ENCODE measurements at regions not wholly inside any gene's neighbourhood (a gene's known extent, or its start where the extent isn't known, plus 50 kb on each side); places are given as distances from the start of the nearest gene placed in this dataset.
"Not testable (repeated sequence)": the region's sequence is repeated elsewhere in the genome, so short reads cannot be mapped to it uniquely, and the experiment has no call there.

DNA sequence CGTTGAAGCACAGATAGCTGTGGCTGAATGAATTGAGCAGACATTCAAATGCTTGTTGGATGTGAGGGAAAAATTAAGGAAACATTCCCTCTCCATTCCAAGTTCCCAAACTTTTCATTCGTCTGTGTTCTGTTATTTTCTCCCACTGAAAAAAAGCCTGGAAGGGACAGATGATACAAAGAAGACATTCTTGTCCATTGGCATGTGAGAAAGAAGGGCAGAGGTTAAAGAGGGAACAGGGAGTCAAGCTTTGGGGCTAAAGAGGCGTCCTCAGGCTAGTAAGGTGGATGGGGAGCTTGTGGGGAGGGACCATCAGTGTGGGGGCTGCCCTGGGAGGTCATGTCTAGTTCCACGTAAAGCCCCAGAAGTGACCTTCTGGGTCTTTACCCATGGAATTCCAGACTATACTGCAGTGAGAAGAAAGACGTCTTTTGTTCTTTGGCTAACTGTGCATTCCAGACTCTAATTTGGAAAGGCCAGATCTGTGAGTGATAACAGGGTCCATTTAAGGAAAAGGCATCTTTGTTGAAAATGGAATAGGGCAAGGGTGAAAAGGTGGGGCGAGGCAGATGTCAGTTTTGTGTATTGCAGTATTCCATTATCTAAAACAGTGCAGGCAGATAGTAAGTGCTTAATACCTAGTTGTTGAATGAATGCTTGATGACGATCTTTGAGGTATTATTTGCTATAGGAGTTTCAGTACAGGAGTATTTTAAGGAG is 117.5 kb downstream of the SOX4 start:
- DNase-seq: no peak

DNA sequence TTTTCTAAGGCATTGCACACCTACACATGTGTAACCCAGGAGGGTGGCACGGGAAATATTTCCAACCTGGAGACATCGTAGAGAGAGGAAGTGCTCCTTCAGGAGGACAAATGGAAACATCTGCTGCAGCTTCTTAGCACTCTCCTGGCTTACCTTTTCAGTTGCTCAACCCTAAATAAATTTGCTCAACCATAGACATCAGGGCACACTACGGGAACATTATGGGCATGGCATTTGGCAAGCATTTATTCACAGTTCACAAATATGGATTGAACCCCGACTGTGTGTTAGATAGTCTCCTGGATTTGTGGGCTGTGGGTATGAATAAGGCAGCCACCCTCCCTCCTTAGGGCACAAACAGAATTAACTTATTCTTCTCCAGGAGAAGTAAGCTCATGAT is 118.7 kb downstream of the SOX4 start:
- DNase-seq: no peak

DNA sequence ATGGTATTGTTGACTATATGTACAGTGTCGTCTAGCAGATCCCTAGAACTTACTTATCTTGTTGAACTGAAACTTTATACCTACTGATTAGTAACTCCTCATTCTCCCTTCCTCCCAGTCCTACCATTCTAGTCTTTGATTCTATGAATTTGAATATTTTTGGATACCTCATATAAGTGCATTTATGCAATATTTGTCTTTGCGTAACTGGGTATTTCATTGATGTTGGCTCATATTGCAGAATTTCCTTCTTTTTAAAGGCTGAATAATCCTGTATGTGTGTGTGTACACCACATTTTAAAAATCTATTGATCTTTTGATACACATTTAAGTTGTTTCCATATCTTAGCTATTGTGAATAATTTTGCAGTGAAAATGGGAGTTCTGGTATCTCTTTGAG is 119.9 kb downstream of the SOX4 start:
- no peak for DNase-seq

DNA sequence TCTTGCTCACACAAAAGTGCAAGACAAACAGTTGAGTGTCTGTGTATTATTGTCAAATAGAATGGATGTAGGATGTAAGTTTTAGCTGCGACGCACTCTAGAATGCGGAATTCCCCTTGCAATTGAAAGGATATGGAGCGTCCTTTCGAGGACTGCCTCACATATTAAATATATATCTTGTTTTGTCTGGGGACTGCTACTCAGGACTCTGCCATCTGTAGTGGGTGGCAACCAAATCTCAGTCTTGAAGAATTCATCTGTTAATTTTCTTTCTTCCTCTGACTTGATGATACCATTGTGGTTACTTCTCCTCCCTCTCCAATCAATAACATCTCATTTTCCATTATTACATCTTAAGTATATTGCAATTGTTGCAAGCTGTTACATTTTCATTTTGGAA is 121.6 kb downstream of the SOX4 start:
- no peak for DNase-seq

DNA sequence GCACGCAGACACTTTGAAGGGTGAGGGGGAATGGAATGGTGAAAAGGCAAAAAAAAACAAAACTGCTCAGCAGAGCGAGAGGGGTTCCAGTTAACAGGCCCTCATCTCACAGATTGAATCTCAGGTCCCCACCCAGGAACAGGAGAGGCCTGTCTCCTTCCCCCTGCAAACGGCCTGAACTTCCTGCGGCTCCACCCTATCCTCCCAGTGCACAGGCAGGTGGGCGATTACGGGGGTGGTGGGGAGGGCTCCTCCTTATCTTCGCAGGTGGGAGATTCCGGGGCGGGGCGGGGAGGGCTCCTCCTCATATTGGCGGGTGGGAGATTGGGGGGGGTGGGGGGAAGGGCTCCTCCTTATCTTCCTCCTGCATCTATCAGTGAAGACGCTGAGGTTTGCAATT is 129.0 kb downstream of the SOX4 start:
- no peak for DNase-seq

DNA sequence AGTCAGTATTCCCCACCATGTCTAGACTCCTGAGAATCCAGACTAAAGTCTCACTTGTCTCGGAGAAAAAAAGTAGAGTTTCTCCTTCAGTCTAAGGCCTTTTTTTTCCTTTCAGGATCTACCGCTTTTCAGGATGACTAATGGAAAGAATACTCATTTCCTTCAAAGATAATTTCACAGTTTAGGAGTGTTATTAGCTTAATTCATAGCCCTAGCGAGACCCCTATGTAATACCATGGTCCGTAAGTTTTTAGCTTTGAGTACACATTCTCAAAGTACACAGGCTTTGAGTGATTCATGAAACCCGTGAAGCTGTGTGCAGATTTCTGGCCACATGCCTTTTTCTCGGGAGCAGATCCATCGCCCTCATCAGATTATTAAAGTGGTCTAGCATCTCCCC is 133.1 kb downstream of the SOX4 start:
- DNase-seq: no peak

DNA sequence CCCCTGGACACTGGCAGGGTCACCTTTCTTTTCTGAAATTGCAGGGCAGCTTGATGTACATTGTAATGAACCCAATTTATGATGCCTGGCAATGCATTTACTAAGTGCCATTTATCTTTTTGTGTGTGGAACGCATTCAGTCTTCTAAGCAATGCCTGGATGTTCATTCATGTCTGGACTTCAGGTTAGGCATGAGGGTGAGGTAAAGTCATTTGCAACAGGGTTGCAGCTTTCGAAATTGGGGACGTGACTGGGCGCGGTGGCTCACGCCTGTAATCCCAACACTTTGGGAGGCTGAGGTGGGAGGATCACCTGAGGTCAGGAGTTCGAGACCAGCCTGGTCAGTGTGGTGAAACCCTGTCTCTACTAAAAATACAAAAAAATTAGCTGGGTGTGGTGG is 134.6 kb downstream of the SOX4 start:
- no peak for DNase-seq

DNA sequence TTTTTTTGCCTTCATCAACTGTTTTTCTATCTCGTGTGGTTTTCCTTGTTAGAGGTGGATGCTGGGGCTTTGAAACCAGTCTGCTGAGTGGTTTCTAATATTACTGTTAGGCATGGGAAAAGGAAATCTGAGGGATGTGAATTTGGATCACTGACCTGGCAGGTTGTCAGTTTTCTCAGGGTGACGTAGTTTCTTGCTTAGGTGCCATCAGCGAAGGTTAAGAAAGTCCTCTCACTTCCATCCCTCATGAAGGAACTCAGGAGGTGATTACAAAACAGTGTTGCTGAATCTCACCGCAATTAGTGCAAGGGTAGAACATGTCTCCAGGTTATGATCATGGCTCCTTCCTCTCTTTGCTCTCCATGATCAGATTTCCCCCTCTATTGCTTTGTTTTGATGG is 135.9 kb downstream of the SOX4 start:
- DNase-seq: no peak

DNA sequence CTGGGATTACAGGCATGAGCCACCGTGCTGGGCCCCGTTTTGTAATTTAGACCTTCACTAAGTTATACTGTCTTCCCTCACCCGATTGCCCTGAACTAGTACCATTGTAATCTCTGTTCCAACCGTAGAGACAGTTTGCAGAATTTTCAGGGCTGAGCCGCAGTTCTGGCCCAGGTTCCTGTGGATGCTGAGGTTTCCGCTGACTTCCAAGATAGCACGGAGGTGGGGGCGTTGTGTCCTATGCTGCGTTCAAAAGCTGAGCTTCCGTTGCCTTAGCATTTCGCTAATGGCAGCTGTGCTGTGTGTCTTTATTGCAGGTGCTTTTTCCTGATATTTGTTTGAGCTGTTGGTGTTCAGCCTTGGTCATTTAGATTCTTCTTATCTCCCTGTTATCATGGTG is 137.0 kb downstream of the SOX4 start:
- no peak for DNase-seq

DNA sequence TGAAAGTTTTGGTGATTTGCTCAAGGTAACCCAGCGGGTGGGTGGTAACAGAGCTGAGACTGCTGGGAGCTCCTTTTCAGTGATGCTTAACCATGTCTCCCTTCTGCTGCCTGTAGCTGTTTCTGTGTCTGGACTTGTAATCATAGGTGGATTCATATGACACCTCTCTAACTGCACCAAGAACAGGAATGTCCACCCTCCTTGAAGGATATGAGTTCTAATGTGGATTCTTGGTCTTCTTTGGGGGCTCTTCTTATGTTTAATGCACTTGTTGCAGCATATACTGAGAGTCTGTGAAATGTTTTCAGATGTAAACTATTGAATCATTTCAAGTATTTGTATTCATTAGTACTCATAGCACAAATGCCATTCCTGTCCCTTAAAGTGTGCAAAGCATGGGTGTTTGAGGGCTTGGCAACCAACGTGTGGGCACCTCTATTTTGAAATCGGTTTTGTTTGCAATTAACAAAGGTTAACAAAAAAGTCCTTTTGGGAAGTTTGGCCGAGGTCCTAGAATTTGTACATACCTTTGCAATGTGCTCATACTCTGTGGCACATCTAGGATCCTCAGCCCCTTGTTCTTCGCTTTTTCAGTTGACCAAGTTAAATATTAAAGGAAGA is 138.0 kb downstream of the SOX4 start:
- no peak for DNase-seq

DNA sequence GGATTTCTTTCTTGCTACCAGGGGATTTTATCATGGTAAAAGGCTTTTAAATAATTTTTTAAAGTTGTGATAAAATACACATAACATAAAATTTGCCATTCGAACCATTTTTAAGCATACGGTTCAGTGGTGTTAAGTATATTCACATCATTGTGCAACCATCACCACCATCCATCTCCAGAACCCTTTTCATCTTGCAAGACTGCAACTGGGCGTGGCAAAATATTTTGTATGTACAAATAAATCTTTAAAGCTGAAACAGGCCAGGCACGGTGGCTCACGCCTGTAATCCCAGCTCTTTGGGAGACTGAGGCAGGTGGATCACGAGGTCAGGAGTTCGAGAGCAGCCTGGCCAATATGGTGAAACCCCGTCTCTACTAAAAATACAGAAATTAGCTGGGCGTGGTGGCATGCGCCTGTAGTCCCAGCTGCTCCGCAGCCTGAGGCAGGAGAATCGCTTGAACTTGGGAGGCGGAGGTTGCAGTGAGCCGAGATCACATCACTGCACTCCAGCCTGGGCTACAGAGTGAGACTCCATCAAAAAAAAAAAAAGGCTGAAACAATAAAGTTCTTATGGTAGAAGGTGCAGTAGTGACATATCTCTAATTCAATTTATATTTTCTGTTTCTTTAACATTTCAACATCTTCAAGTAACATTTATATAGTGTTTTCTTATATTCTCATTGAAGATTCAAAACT is 138.6 kb downstream of the SOX4 start:
- DNase-seq: not testable (repeated sequence)

DNA sequence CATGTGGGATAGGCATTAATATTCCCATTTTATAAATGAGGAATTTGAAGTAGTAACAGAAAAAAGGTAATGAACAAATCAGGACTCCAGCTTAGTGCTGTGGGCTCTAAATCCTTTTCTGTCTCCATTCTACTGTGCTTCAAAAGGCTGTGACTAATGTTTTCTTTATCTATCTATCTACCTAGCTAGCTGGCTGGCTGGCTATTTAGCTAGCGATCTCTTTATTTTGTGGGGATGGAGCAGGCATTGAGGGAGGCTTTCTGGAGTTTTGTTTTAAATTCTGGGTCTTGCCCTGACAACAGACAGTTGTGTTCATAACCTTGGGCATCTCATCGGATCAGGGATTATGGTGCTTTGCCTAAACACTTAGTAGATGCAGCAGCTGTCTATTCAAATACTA is 139.2 kb downstream of the SOX4 start:
- DNase-seq: no peak

DNA sequence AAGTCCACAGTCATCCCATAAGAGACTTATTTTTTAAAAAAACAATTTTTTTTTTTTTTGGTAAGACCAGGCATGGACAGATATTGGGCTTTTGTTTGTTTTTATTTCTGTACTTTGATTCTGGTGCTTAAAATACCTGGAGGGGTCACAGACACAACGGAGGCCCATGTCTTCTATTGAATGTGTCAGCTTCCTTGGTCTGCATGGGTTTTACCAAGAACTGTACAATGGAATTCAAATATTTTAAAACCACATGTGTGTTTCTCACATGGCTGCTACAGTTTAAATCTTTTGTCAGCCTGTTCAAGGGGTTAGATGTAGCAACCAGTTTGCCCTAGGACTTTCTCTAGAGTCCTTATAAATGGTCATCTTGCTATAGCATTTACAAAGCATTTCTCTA is 139.8 kb downstream of the SOX4 start:
- DNase-seq: no peak

DNA sequence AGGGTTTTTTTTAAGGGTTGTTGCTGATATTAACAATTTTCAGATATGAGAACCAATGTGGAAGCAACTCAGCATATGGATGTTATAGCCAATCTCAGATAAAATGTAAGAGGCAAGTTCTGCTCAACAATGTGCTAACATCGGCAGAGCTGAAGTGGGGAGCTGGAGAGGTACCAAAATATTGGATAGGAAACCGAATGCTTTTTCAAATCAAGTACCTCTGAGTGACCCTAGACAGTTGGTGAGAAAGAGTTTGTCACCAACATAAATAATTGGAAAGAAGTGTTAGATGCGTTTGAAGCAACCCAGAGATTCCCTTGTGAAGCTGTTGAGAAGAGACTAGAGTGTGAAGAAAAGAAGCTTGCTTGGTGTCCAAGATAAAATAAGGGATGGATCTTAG is 140.7 kb downstream of the SOX4 start:
- DNase-seq: no peak

DNA sequence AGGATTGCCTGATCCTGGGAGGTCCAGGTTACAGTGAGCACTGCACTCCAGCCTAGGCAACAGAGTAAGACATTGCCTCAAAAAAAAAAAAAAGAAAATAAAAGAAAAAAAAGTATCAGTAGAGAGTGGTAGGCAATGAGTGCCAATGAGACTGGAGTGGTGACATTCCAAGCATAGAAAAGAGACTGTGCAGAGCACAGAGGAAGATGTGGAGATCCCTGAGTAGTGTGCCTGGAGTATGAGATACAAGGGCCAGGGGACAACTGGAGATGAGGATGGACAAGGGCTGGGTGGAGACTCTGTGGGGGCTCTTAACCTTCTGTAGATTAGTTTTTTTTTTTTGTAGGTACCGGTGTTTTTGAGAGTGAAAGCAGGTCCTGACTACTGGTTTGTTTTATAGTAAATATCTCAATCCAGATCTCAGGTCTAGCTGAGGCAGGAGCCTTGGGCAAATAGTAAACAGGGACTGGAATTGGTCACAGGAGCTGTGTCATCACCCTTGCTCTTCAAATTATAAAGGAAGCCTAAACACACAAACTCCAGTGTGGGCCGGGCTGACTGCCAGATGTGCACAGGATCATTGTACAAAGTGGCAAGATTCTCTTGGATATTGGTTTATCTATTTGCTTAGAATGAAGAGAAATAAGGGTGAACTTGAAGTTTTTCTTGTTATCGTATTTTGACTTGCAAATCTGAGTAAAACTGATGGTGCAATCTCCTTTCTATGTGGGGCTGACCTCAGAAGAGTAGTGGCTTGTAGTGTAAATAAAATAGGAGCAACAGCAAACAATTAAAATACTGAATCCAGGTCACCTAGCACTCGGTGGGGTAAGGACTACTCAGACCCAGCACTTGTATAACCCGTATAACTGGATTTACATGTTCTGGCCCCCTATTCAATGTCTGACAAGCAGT is 144.9 kb downstream of the SOX4 start:
- DNase-seq: no peak

DNA sequence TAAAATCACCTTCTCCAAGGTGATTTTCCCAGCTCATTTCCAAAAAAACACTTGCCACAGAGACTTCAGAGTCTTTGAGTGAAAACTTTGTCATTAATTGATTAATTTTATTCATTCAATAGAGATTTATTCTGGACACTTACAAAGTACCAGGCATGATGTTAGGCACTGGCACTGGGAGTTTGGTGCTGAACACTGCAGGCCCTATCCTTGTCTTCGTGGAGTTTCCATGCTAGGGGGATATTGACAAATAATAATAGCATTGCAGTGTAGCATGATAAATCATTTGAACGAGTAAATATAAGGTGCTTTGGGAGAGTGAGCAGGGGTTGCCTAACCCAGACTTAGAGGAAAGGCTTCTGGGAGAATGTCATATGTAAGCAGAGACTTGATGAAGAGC is 145.7 kb downstream of the SOX4 start:
- DNase-seq: no peak

DNA sequence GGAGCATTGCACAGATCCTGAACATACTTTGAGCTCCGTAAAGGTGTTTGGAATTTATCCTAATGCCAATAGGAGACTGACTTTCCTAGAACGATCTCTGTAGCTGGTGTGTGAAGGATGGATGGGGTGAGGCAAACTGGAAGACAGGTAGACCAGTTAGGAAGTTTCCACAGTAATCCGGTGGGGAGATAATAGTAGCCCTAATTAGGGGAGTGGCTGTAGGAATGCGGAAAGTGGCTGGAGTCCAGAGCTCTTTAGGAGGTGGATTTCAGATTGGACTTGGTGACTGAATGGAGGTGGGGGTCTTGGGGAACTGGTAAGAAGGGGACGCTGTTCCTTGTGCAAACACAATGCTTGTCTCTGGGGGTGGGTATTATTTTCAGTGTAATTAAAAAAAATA is 146.3 kb downstream of the SOX4 start:
- no peak for DNase-seq

DNA sequence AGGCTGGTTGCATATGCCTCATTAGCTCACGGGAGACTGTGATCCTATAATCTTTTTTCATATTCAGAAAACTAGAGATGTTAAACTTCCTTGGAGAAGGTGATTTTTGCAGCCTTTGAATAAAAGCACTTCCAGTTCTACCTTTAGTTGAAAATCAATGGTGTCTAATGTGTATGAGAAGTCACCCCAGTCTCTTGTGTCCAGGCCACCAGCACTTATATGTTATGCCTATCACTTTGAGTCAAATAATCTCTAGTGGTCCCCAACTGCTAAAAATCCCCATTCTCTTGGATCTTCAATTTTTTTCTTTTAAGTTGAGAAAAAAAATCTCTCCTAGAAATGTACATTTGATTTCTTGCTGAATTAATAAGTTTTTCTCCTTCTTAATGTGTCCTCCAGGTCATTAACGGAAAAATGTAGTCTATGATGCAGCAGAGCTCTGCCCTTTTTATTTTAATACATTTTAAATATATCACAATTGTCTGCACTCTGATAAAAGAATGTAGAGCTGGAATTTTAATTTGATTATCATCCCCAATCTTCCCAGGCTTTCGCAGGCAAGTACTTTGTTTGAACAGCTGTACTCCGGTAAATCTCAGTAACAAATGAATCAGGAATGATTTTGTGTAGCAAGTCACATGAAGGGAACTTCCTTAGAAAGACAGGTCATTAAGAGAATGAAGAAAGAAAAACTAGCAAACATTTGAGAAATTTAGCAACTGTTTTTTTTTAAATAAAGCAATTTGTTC is 147.0 kb downstream of the SOX4 start:
- no peak for DNase-seq

DNA sequence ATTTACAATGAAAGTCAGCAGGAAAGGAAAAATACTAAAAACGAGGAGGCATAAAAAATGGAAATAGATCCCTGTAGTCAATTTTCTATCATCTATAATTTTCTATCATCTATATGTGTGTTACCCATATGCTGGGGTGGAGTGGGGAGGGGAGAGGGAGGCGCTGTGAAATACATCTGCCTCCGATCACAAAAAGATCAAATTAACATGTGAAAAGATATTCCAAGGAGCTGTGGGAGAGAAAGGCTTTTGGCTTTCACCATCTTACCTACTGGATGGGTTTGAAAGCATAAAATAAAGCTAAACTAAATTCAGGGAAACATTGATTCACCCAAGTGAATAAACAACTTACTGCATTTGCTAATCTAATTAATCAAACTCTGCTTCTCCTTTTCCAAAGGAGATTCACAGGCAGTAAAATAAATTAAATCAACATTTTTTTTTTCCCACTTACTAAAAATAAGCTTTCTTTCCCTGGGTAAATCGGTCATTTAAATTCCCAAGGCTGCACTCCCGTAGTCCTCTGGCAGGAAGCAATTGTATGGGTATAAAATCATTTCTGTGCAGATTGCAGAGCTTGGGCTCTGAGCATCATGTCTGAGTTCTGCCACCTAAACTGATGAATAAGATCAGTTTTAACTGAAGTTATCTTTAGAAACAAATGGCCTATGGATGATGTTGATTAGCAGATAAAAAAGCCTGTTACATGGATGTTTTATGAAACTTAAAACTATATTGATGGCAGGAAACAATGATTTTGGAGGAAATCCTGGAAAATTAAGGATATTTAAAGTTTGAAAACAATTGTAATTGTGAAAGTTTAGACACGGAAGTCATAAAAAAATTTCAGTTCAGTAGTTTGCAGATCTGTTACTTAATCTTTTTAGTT is 147.9 kb downstream of the SOX4 start:
- DNase-seq: no peak

DNA sequence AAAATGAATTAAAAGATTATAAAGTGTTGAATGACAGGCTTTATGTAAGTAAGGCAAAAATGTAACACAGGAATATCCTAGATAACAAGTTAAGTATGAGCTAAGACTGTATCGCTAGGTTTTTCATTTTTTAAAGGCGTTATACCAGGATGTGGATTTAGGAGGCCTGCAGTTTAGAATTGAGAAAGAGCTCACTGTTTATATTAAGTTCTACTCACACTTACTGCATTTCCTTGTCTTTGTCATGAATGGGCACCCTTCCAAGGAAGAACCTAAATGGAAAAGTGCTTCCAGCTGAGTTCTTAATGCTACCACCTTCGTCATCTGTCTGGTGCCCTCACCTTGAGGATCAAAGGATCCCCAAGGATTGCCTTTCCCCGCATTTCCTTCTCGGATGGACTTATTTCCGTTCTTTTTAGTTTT is 148.7 kb downstream of the SOX4 start:
- no peak for DNase-seq

DNA sequence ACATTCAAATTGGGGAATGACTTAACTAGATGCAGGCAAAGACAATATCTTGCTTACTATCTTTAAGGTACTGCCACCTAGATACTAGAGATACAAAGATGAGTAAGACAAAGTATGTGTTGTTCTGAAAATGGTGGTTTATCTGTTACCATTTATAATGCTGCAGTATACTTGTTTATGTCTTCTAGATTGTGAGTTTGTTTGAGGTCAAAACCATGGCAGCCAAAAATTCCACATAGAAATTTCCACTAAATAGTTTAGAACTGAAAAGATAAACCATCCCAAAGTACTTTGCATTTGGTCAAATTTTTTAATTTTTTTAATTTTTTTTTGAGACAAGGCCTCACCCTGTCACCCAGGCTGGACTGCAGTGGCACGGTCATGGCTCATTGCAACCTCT is 150.8 kb downstream of the SOX4 start:
- no peak for DNase-seq
